Uterus (tissue), 3 donors: ENCODE measurements at regions not wholly inside any gene's neighbourhood (a gene's known extent, or its start where the extent isn't known, plus 50 kb on each side); places are given as distances from the start of the nearest gene placed in this dataset.

Source experiments
- DNase-seq, 2 donors: peaks; one replicate each; pipeline ENCODE4 v3.0.0-alpha.2; 2019 to 2020
- H3K27ac ChIP-seq, 2 donors: fragments of 200-600 bp; sonication (generic); 1 replicate in 1 of 2; 2 replicates in 1 of 2; pipeline ENCODE4 v1.5.1; 2016 to 2018
- H3K27me3 ChIP-seq, 2 donors: fragments of 200-600 bp; sonication (generic); one replicate each; pipeline ENCODE4 v1.5.1; 2018 to 2019; ENCODE audit warnings: control low read depth in 1 of 2
- H3K36me3 ChIP-seq, 2 donors: fragments of 200-600 bp; sonication (generic); one replicate each; pipeline ENCODE4 v1.5.1; 2019; ENCODE audit warnings: control low read depth in 1 of 2
- H3K4me1 ChIP-seq, 2 donors: fragments of 200-600 bp; sonication (generic); one replicate each; pipeline ENCODE4 v1.5.1; 2018 to 2019; ENCODE audit warnings: control low read depth in 1 of 2
- H3K4me3 ChIP-seq, 2 donors: fragments of 200-600 bp; sonication (generic); 1 replicate in 1 of 2; 2 replicates in 1 of 2; pipeline ENCODE4 v1.5.1; 2018 to 2019; ENCODE audit warnings: mild to moderate bottlenecking in 1 of 2
- H3K9me3 ChIP-seq, 2 donors: fragments of 200-600 bp; sonication (generic); one replicate each; pipeline ENCODE4 v1.5.1; 2019; ENCODE audit warnings: control low read depth in 1 of 2
- POLR2A ChIP-seq, 2 donors: fragments of 450-650 bp; IDR thresholded peaks; one replicate each; pipeline ENCODE4 v1.6.1; 2016; ENCODE audit warnings: antibody characterized with exemption in 2 of 2, mild to moderate bottlenecking in 1 of 2, moderate library complexity in 1 of 2
- intact Hi-C: fragments of 100-400 bp; cut with DNase I; formaldehyde crosslinking; loops from one replicate; pipeline ENCODE4 v1.15.1; 2023; ENCODE audit warnings: low total_unique reads
- TF ChIP-seq, protein P1 (sequence below), 4 experiments: fragments of 200-600 bp in 2 of 4; fragments of 450-650 bp in 2 of 4; sonication (generic) in 2 of 4; IDR thresholded peaks; one replicate each; pipeline ENCODE4 v1.5.1; 2016 to 2019; ENCODE audit warnings: antibody characterized with exemption in 4 of 4, mild to moderate bottlenecking in 2 of 4, moderate library complexity in 1 of 4
- donor health status: DM: yes; HTN: yes; CAD: no.

DNA sequence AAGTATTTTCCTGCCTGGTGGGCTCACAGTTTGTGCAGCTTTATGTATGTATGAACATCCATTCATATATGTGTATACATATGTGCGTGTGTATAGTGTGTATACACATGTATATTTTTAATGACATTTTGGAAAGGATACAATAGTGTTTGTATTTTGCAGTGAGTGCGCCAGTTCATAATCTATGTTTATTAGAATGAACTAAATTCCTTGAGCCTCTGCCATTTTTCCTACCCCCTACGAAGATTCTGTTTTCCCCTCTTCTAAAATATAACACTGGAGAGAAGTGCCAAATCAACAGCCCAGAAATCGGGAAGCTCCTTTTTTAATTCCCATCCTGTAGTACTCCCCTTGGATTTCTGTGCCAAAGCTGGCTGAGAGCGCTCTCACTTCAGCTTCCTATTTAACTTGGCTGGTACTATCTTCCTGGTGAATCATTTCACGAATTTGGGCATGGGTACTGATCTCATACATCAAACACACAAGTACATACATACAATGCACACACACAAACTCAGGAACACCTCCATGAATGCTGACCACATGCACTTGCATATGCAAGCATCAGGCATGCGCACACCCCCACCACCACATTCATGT lies 578.4 kb upstream of the WWC1 start:
- TF ChIP-seq POLR2A (IDR thresholded peaks at IDR 0.05): no peak
- TF ChIP-seq, protein P1, sequence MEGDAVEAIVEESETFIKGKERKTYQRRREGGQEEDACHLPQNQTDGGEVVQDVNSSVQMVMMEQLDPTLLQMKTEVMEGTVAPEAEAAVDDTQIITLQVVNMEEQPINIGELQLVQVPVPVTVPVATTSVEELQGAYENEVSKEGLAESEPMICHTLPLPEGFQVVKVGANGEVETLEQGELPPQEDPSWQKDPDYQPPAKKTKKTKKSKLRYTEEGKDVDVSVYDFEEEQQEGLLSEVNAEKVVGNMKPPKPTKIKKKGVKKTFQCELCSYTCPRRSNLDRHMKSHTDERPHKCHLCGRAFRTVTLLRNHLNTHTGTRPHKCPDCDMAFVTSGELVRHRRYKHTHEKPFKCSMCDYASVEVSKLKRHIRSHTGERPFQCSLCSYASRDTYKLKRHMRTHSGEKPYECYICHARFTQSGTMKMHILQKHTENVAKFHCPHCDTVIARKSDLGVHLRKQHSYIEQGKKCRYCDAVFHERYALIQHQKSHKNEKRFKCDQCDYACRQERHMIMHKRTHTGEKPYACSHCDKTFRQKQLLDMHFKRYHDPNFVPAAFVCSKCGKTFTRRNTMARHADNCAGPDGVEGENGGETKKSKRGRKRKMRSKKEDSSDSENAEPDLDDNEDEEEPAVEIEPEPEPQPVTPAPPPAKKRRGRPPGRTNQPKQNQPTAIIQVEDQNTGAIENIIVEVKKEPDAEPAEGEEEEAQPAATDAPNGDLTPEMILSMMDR (IDR thresholded peaks at IDR 0.05): no peak
- no peaks in the 10 kb centered on the region for H3K4me1 ChIP-seq
- DNase-seq: no peak
- H3K36me3 ChIP-seq: no peaks in the 10 kb centered on the region
- intact Hi-C loops: no loop called here
- no peak overlapping the region for H3K4me3 ChIP-seq
- no peaks in the 10 kb centered on the region for H3K27me3 ChIP-seq
- no peak overlapping the region for H3K27ac ChIP-seq
- H3K9me3 ChIP-seq: no peaks in the 10 kb centered on the region

DNA sequence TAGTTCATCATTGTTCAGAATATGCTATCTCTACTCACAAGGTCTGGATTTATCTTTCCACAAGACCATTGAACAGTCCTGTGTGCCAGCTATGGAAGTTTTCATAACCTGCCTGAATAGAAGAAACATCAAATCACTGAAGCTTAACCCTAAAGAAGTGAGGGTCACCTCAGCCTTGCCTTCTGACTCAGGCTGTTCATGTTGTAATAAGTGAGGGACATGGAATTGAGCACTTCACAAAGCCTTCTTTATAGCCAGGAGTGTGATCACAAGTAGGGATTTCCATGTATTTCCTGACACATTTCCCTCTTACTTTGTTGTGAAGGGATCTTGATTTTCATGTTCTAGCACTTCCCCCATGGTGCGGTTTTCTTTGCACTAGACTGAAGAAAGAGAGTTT lies 577.5 kb upstream of the WWC1 start:
- TF ChIP-seq POLR2A (IDR thresholded peaks at IDR 0.05): no peak
- TF ChIP-seq, protein P1 (IDR thresholded peaks at IDR 0.05): no peak
- Histone ChIP-seq H3K36me3 (no peaks in the 10 kb centered on the region), H3K27me3 (no peaks in the 10 kb centered on the region), H3K27ac (no peak overlapping the region), H3K4me1 (no peaks in the 10 kb centered on the region), H3K4me3 (no peak overlapping the region), H3K9me3 (no peaks in the 10 kb centered on the region)
- no peak for DNase-seq
- intact Hi-C loops: no loop called here

DNA sequence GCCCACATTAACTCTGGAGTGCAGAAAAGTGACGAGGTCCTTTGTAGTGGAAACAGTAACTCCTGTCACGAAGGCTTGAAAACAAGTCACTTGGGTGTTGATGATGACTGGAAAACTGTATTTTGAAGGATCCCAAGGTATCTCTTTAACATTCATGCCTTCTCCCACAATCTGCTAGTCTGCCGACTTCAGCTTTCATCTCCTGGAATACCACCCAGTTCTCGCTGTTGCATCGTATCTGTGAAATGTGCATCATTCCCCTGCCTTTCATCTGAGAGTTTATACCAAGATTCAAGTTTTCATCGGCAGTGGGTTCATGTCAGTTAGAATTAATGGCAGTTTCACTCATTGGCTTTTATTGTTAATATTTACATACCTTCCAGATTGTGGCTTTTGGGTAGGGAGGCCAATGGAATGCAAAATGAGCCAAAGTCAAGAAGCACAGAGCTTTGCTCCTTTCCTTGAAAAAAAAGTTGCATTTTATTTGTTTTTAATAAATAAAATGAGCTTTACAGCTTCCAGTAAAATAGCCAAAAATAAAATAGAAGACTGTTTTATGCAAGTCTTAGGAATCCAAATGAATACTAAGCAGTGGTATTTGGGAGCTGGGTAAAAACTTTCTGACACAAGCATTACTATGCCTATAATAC lies 575.2 kb upstream of the WWC1 start:
- H3K27me3 ChIP-seq: no peaks in the 10 kb centered on the region
- no peaks in the 10 kb centered on the region for H3K4me1 ChIP-seq
- no peak overlapping the region for H3K4me3 ChIP-seq
- H3K27ac ChIP-seq: no peak overlapping the region
- no peak for DNase-seq
- intact Hi-C loops: no loop called here
- no peaks in the 10 kb centered on the region for H3K9me3 ChIP-seq
- no peaks in the 10 kb centered on the region for H3K36me3 ChIP-seq
- TF ChIP-seq, protein P1 (IDR thresholded peaks at IDR 0.05): no peak
- no peak for TF ChIP-seq POLR2A (IDR thresholded peaks at IDR 0.05)

- no peak for DNase-seq
Measured at GRCh38 chr5:167720259-167720658, 571.2 kb upstream of the WWC1 start.

More at GRCh38 chr5:167720259-167720658, 571.2 kb upstream of the WWC1 start:
- H3K27me3 ChIP-seq: no peaks in the 10 kb centered on the region
- H3K4me3 ChIP-seq: no peak overlapping the region
- TF ChIP-seq POLR2A (IDR thresholded peaks at IDR 0.05): no peak
- TF ChIP-seq, protein P1 (IDR thresholded peaks at IDR 0.05): no peak
- intact Hi-C loops: loop anchor here (5.0 kb wide), 1 partner anchor 497 kb away; no protein-coding TSS in a partner anchor
- H3K4me1 ChIP-seq: no peaks in the 10 kb centered on the region
- H3K36me3 ChIP-seq: no peaks in the 10 kb centered on the region
- H3K9me3 ChIP-seq: no peaks in the 10 kb centered on the region
- no peak overlapping the region for H3K27ac ChIP-seq
